IMR-90 (cell line): ENCODE measurements at regions not wholly inside any gene's neighbourhood (a gene's known extent, or its start where the extent isn't known, plus 50 kb on each side); places are given as distances from the start of the nearest gene placed in this dataset.

Experiments used
- ATAC-seq: fragments of 200-7000 bp; cut with Tn5 transposase; 2 replicates; pipeline ENCODE4 v1.9.1; 2020; ENCODE audit warnings: low read depth, mild to moderate bottlenecking, moderate library complexity
- BruUV-seq: library from RNA; stranded (reverse); fragments of 400-500 nt; replicated peaks from 2 replicates; lab custom pipeline; 2021; lab: Mats Ljungman, UMichigan
- CTCF ChIA-PET: fragments of 300-600 bp; formaldehyde crosslinking; extraction: SDS; loops from one replicate; lab custom pipeline; 2021; ENCODE audit warnings: antibody characterized with exemption; lab: Yijun Ruan, JAX
- POLR2A ChIA-PET: fragments of 300-600 bp; sonication (Branson Sonifier 250); formaldehyde crosslinking; loops from one replicate; lab custom pipeline; 2022; ENCODE audit warnings: antibody characterized with exemption; ENCODE audit not compliant: unreplicated experiment; lab: Charles Lee
- DNase-seq: peaks from one replicate; pipeline ENCODE4 v3.0.0; 2013
- H2AFZ ChIP-seq: replicated peaks from 2 replicates; pipeline ENCODE3; 2013; ENCODE audit warnings: low read length, mild to moderate bottlenecking; ENCODE audit not compliant: poor library complexity
- H2AK5ac ChIP-seq: 2 replicates; pipeline ENCODE4 v1.6.1; 2013; ENCODE audit warnings: low read depth, low read length, inconsistent platforms
- H2AK9ac ChIP-seq: replicated peaks from 2 replicates; pipeline ENCODE3; 2013; ENCODE audit warnings: mild to moderate bottlenecking, low read depth, low read length, moderate library complexity; ENCODE audit not compliant: poor library complexity
- H2BK120ac ChIP-seq: 2 replicates; pipeline ENCODE4 v1.6.1; 2013; ENCODE audit warnings: low read depth, low read length, inconsistent platforms
- H2BK15ac ChIP-seq: 3 replicates; pipeline ENCODE4 v1.6.1; 2013; ENCODE audit warnings: low read depth, low read length, inconsistent platforms
- H2BK20ac ChIP-seq: 2 replicates; pipeline ENCODE4 v1.6.1; 2013; ENCODE audit warnings: low read depth, mild to moderate bottlenecking, inconsistent platforms, low read length, moderate library complexity
- H2BK5ac ChIP-seq: 2 replicates; pipeline ENCODE4 v1.6.1; 2013; ENCODE audit warnings: mild to moderate bottlenecking, low read depth, low read length, inconsistent platforms; ENCODE audit not compliant: poor library complexity, severe bottlenecking
- H3K14ac ChIP-seq: replicated peaks from 2 replicates; pipeline ENCODE4 v1.6.1; 2013; ENCODE audit warnings: low read depth, low read length, inconsistent platforms
- H3K18ac ChIP-seq: 2 replicates; pipeline ENCODE4 v1.6.1; 2013; ENCODE audit warnings: low read depth, low read length, control low read depth
- H3K23ac ChIP-seq: 2 replicates; pipeline ENCODE4 v1.6.1; 2013; ENCODE audit warnings: low read depth, low read length, inconsistent platforms
- H3K27ac ChIP-seq: 2 replicates; pipeline ENCODE4 v1.5.1; 2013; ENCODE audit warnings: mild to moderate bottlenecking, control low read depth, low read length; ENCODE audit not compliant: insufficient read depth
- H3K27me3 ChIP-seq: 2 replicates; pipeline ENCODE4 v1.6.1; 2013; ENCODE audit warnings: low read length; ENCODE audit not compliant: control insufficient read depth, insufficient read depth
- H3K36me3 ChIP-seq: 2 replicates; pipeline ENCODE4 v1.6.1; 2013; ENCODE audit warnings: low read length, mixed read lengths; ENCODE audit not compliant: control insufficient read depth, insufficient read depth
- H3K4ac ChIP-seq: 2 replicates; pipeline ENCODE4 v1.6.1; 2013; ENCODE audit warnings: low read depth, low read length, inconsistent platforms
- H3K4me1 ChIP-seq: 2 replicates; pipeline ENCODE4 v1.6.1; 2013; ENCODE audit warnings: low read length, mixed read lengths; ENCODE audit not compliant: control insufficient read depth, insufficient read depth
- H3K4me2 ChIP-seq: 2 replicates; pipeline ENCODE4 v1.6.1; 2013; ENCODE audit warnings: low read depth, mild to moderate bottlenecking, control low read depth, low read length, moderate library complexity
- H3K4me3 ChIP-seq: 2 replicates; pipeline ENCODE4 v1.5.1; 2013; ENCODE audit warnings: low read depth, mild to moderate bottlenecking, control low read depth, low read length, moderate library complexity; ENCODE audit not compliant: insufficient read depth
- H3K56ac ChIP-seq: 2 replicates; pipeline ENCODE4 v1.6.1; 2013; ENCODE audit warnings: low read length, inconsistent platforms; ENCODE audit not compliant: insufficient read depth; ENCODE audit errors: extremely low read depth
- H3K79me1 ChIP-seq, 2 experiments: 2 replicates each; pipeline ENCODE4 v1.6.1; 2013; ENCODE audit warnings: low read length in 2 of 2, inconsistent platforms in 1 of 2, low read depth in 1 of 2
- H3K9ac ChIP-seq: 2 replicates; pipeline ENCODE4 v1.6.1; 2013; ENCODE audit warnings: low read depth, low read length, control low read depth
- H3K9me1 ChIP-seq: 2 replicates; pipeline ENCODE4 v1.6.1; 2013; ENCODE audit warnings: low read length, inconsistent platforms; ENCODE audit not compliant: insufficient read depth
- H3K9me3 ChIP-seq: 2 replicates; pipeline ENCODE4 v1.6.1; 2013; ENCODE audit warnings: low read length; ENCODE audit not compliant: control insufficient read depth, insufficient read depth
- H4K20me1 ChIP-seq: 2 replicates; pipeline ENCODE4 v1.6.1; 2013; ENCODE audit warnings: low read length, inconsistent platforms; ENCODE audit not compliant: insufficient read depth
- H4K5ac ChIP-seq: 2 replicates; pipeline ENCODE4 v1.6.1; 2013; ENCODE audit warnings: mild to moderate bottlenecking, low read depth, low read length, control low read depth
- H4K8ac ChIP-seq, 2 experiments: 2 replicates each; pipeline ENCODE4 v1.6.1; 2013; ENCODE audit warnings: low read depth in 2 of 2, low read length in 2 of 2, control low read depth in 1 of 2, inconsistent platforms in 1 of 2
- H4K91ac ChIP-seq: 2 replicates; pipeline ENCODE4 v1.6.1; 2013; ENCODE audit warnings: low read depth, low read length, inconsistent platforms; ENCODE audit not compliant: insufficient read depth
- CHD1 ChIP-seq: IDR thresholded peaks from 2 replicates; pipeline ENCODE4 v1.6.1; 2012; ENCODE audit warnings: low read depth, low read length, improper control_type of control experiment
- MAFK ChIP-seq: IDR thresholded peaks from 2 replicates; pipeline ENCODE4 v1.6.1; 2012; ENCODE audit warnings: low read depth, low read length, improper control_type of control experiment
- MXI1 ChIP-seq: IDR thresholded peaks from 2 replicates; pipeline ENCODE4 v1.6.1; 2012; ENCODE audit warnings: low read depth, mild to moderate bottlenecking, low read length, moderate library complexity, borderline replicate concordance
- NFE2L2 ChIP-seq: fragments of 150-350 bp; IDR thresholded peaks from 2 replicates; pipeline ENCODE4 v1.6.1; 2016; ENCODE audit warnings: low read depth, mild to moderate bottlenecking, low read length
- POLR2A ChIP-seq: IDR thresholded peaks from 2 replicates; pipeline ENCODE4 v1.6.1; 2012; ENCODE audit warnings: mild to moderate bottlenecking, low read depth, low read length
- RAD21 ChIP-seq: IDR thresholded peaks from 2 replicates; pipeline ENCODE4 v1.6.1; 2012; ENCODE audit warnings: low read length, improper control_type of control experiment
- SMC3 ChIP-seq: fragments of 150-350 bp; IDR thresholded peaks from 2 replicates; pipeline ENCODE4 v1.6.1; 2016; ENCODE audit warnings: low read depth, mild to moderate bottlenecking, antibody characterized with exemption, low read length, moderate library complexity
- WGBS, 2 experiments: methylation state at CpG; one replicate each; pipeline versions ENCODE4 v1.1.5 to v1.1.7; 2013; ENCODE audit warnings: missing lambda C conversion rate in 2 of 2; ENCODE audit not compliant: insufficient read length in 1 of 2; ENCODE audit errors: extremely low coverage in 2 of 2; 5-methylcytosine and 5-hydroxymethylcytosine counted together
- dilution Hi-C: fragments of 300-500 bp; cut with HindIII; formaldehyde crosslinking; loops from one replicate; pipeline ENCODE4 v1.14.3; 2018; ENCODE audit warnings: low sequenced_read_pairs; ENCODE audit not compliant: unreplicated experiment
- in situ Hi-C: fragments of 300-500 bp; cut with MboI; formaldehyde crosslinking; loops from 3 replicates; pipeline ENCODE4 v1.14.3; 2019; ENCODE audit warnings: low sequenced_read_pairs, inconsistent platforms, mixed read lengths
- intact Hi-C: fragments of 100-400 bp; cut with micrococcal nuclease; formaldehyde crosslinking; loops from 2 replicates; pipeline ENCODE4 v1.10.0; 2022

- H3K27ac ChIP-seq, result no peak overlapping the region
- POLR2A ChIA-PET, result no interaction called here
- TF ChIP-seq RAD21, result no peak
- TF ChIP-seq NFE2L2, result no peak
- TF ChIP-seq MXI1, result no peak
- TF ChIP-seq MAFK, result no peak
- no peak for TF ChIP-seq SMC3
- TF ChIP-seq CHD1, result no peak
- TF ChIP-seq POLR2A, result no peak
- H2BK5ac ChIP-seq, result no peak overlapping the region
- BruUV-seq, result no TSS peak
- DNase-seq, result no peak
- H3K4me2 ChIP-seq, result no peak overlapping the region
- in situ Hi-C loops (no loop called here), intact Hi-C loops (no loop called here), dilution Hi-C loops (no loop called here)
- no peak overlapping the region for H4K5ac ChIP-seq
- H2AK5ac ChIP-seq, result no peak overlapping the region
- H3K56ac ChIP-seq, result no peak overlapping the region
- H4K20me1 ChIP-seq, result no peaks in the 10 kb centered on the region
- CTCF ChIA-PET, result interaction anchor here (0.7 kb wide), 1 partner anchor 676 kb away, joined by 3 read pairs; no protein-coding TSS in a partner anchor
- H3K9ac ChIP-seq, result no peak overlapping the region
- no peaks in the 10 kb centered on the region for H3K27me3 ChIP-seq
- H3K36me3 ChIP-seq, result no peaks in the 10 kb centered on the region
- H4K8ac ChIP-seq, result no peak overlapping the region
- no peak overlapping the region for H2AFZ ChIP-seq
- no peak overlapping the region for H3K4ac ChIP-seq
- H2BK15ac ChIP-seq, result no peak overlapping the region
- H3K23ac ChIP-seq, result no peak overlapping the region
- H4K91ac ChIP-seq, result no peak overlapping the region
- H3K18ac ChIP-seq, result no peak overlapping the region
- no peaks in the 10 kb centered on the region for H3K9me3 ChIP-seq
- no peak overlapping the region for H3K14ac ChIP-seq
- H3K9me1 ChIP-seq, result no peaks in the 10 kb centered on the region
- WGBS, 2 experiments, result no CpG with 5 or more reads among the region's 1 CpG
- H2BK120ac ChIP-seq, result no peak overlapping the region
- H2BK20ac ChIP-seq, result no peak overlapping the region
- H3K79me1 ChIP-seq, result no peaks in the 10 kb centered on the region
- H3K4me3 ChIP-seq, result no peak overlapping the region
- H3K4me1 ChIP-seq, result no peaks in the 10 kb centered on the region
- ATAC-seq, result no peak
- H2AK9ac ChIP-seq, result no peak overlapping the region
Observed at GRCh38 chr18:39346916-39347315, 1781.3 kb upstream of the CELF4 start.
